ENCODE measurements at regions not wholly inside any gene's neighbourhood (a gene's known extent, or its start where the extent isn't known, plus 50 kb on each side); places are given as distances from the start of the nearest gene placed in this dataset.
"Not testable (repeated sequence)": the region's sequence is repeated elsewhere in the genome, so short reads cannot be mapped to it uniquely, and the experiment has no call there.

- Mint-ChIP-seq H3K4me1 (peaks cover under 1% of the 10 kb centered on the region), H3K9me3 (peaks cover 6% of the 10 kb centered on the region), H3K27ac (ENCODE audit: unreplicated experiment) (no peak overlapping the region), H3K36me3 (ENCODE audit: low read depth) (no peaks in the 10 kb centered on the region), H3K27me3 (ENCODE audit: low read depth) (peaks cover 9% of the 10 kb centered on the region), H3K4me3 (no peak overlapping the region)
- no peak for TF ChIP-seq CTCF (conservative IDR thresholded peaks at IDR 0.05)
- no peak for DNase-seq (ENCODE audit: low read depth, low spot score)
Measured at GRCh38 chr17:77632619-77633018, 325.9 kb upstream of the TNRC6C start.

- Mint-ChIP-seq H3K36me3 (ENCODE audit: low read depth) (no peaks in the 10 kb centered on the region), H3K9me3 (no peaks in the 10 kb centered on the region), H3K4me3 (no peak overlapping the region), H3K4me1 (peaks cover 8% of the 10 kb centered on the region), H3K27ac (ENCODE audit: unreplicated experiment) (no peak overlapping the region), H3K27me3 (ENCODE audit: low read depth) (peaks cover 24% of the 10 kb centered on the region)
- DNase-seq (ENCODE audit: low read depth, low spot score) = no peak
- no peak for TF ChIP-seq CTCF (conservative IDR thresholded peaks at IDR 0.05)
Measured at GRCh38 chr17:77634710-77635109, 323.8 kb upstream of the TNRC6C start.

GRCh38 chr17:77635176-77635575 is 323.3 kb upstream of the TNRC6C start:
- no peak for DNase-seq (ENCODE audit: low read depth, low spot score)
- Mint-ChIP-seq H3K9me3 (no peaks in the 10 kb centered on the region), H3K27ac (ENCODE audit: unreplicated experiment) (no peak overlapping the region), H3K27me3 (ENCODE audit: low read depth) (peaks cover 28% of the 10 kb centered on the region), H3K4me3 (no peak overlapping the region), H3K36me3 (ENCODE audit: low read depth) (no peaks in the 10 kb centered on the region), H3K4me1 (peaks cover 8% of the 10 kb centered on the region)
- TF ChIP-seq CTCF (conservative IDR thresholded peaks at IDR 0.05) = no peak

- H3K4me1 Mint-ChIP-seq; H3K9me3 Mint-ChIP-seq; H3K27ac Mint-ChIP-seq (ENCODE audit: unreplicated experiment); DNase-seq (ENCODE audit: low read depth, low spot score); H3K4me3 Mint-ChIP-seq; H3K36me3 Mint-ChIP-seq (ENCODE audit: low read depth): not testable (repeated sequence)
- H3K27me3 Mint-ChIP-seq (ENCODE audit: low read depth) = peaks cover 34% of the 10 kb centered on the region
Measured at GRCh38 chr17:77635785-77636184, 322.7 kb upstream of the TNRC6C start.

- Mint-ChIP-seq H3K9me3 (no peaks in the 10 kb centered on the region), H3K27ac (ENCODE audit: unreplicated experiment) (no peak overlapping the region), H3K4me1 (peaks cover 8% of the 10 kb centered on the region), H3K27me3 (ENCODE audit: low read depth) (peaks cover 40% of the 10 kb centered on the region), H3K36me3 (ENCODE audit: low read depth) (no peaks in the 10 kb centered on the region), H3K4me3 (no peak overlapping the region)
- no peak for TF ChIP-seq CTCF (conservative IDR thresholded peaks at IDR 0.05)
- no peak for DNase-seq (ENCODE audit: low read depth, low spot score)
Measured at GRCh38 chr17:77636835-77637817, 321.4 kb upstream of the TNRC6C start.

Data from neural crest cell (in vitro differentiated cells).